Calu3 (cell line): ENCODE measurements at regions not wholly inside any gene's neighbourhood (a gene's known extent, or its start where the extent isn't known, plus 50 kb on each side); places are given as distances from the start of the nearest gene placed in this dataset.

Experiments
- BruUV-seq: library from RNA; stranded (reverse); fragments of 400-500 nt; replicated peaks from 2 replicates; lab custom pipeline; 2021; lab: Mats Ljungman, UMichigan
- CTCF ChIA-PET: fragments of 300-600 bp; sonication (Branson Sonifier 250); formaldehyde crosslinking; loops from one replicate; lab custom pipeline; 2022; ENCODE audit warnings: antibody characterized with exemption; lab: Charles Lee
- DNase-seq: peaks from one replicate; pipeline ENCODE4 v3.0.0; 2022
- H3K27ac Mint-ChIP-seq: one replicate; pipeline ENCODE4 v1.8.0; 2022; ENCODE audit warnings: mixed read lengths; ENCODE audit not compliant: unreplicated experiment
- H3K27me3 Mint-ChIP-seq: one replicate; pipeline ENCODE4 v1.8.0; 2022; ENCODE audit warnings: mixed read lengths; ENCODE audit not compliant: unreplicated experiment
- H3K36me3 Mint-ChIP-seq: one replicate; pipeline ENCODE4 v1.8.0; 2022; ENCODE audit warnings: mild to moderate bottlenecking, moderate library complexity, mixed read lengths; ENCODE audit not compliant: insufficient read depth, unreplicated experiment
- H3K4me1 Mint-ChIP-seq: one replicate; pipeline ENCODE4 v1.8.0; 2022; ENCODE audit warnings: mild to moderate bottlenecking, low read depth, mixed read lengths; ENCODE audit not compliant: unreplicated experiment
- H3K4me3 Mint-ChIP-seq: one replicate; pipeline ENCODE4 v1.8.0; 2022; ENCODE audit warnings: mild to moderate bottlenecking, low read depth, moderate library complexity, mixed read lengths; ENCODE audit not compliant: unreplicated experiment
- H3K9me3 Mint-ChIP-seq: one replicate; pipeline ENCODE4 v1.8.0; 2022; ENCODE audit warnings: low read depth, mixed read lengths; ENCODE audit not compliant: unreplicated experiment
- CTCF ChIP-seq: fragments of 200-600 bp; IDR thresholded peaks from one replicate; pipeline ENCODE4 v1.8.0; 2022; ENCODE audit warnings: antibody characterized with exemption; ENCODE audit not compliant: unreplicated experiment
- intact Hi-C: fragments of 100-400 bp; cut with micrococcal nuclease; formaldehyde crosslinking; loops from one replicate; pipeline ENCODE4 v1.10.0; 2022; ENCODE audit not compliant: unreplicated experiment

- no peaks in the 10 kb centered on the region for H3K27me3 Mint-ChIP-seq
- H3K36me3 Mint-ChIP-seq: no peaks in the 10 kb centered on the region
- no TSS peak for BruUV-seq
- H3K4me3 Mint-ChIP-seq: no peak overlapping the region
- CTCF ChIA-PET: no interaction called here
- TF ChIP-seq CTCF: no peak
- DNase-seq: no peak
- intact Hi-C loops: no loop called here
- no peak overlapping the region for H3K27ac Mint-ChIP-seq
- H3K9me3 Mint-ChIP-seq: no peaks in the 10 kb centered on the region
- H3K4me1 Mint-ChIP-seq: no peaks in the 10 kb centered on the region
Observed at GRCh38 chr13:62631124-62631523, 1215.5 kb upstream of the PCDH20 start.

GRCh38 chr13:62629618-62630017 is 1214.0 kb upstream of the PCDH20 start:
- H3K27me3 Mint-ChIP-seq: no peaks in the 10 kb centered on the region
- H3K4me1 Mint-ChIP-seq: no peaks in the 10 kb centered on the region
- no TSS peak for BruUV-seq
- CTCF ChIA-PET: no interaction called here
- DNase-seq: peak; percentile 3
- no peaks in the 10 kb centered on the region for H3K36me3 Mint-ChIP-seq
- no peak overlapping the region for H3K4me3 Mint-ChIP-seq
- intact Hi-C loops: no loop called here
- H3K9me3 Mint-ChIP-seq: no peaks in the 10 kb centered on the region
- H3K27ac Mint-ChIP-seq: no peak overlapping the region
- no peak for TF ChIP-seq CTCF

GRCh38 chr13:62627226-62627625 is 1211.6 kb upstream of the PCDH20 start:
- no TSS peak for BruUV-seq
- Mint-ChIP-seq H3K27me3 (no peaks in the 10 kb centered on the region), H3K4me1 (no peaks in the 10 kb centered on the region), H3K27ac (no peak overlapping the region), H3K9me3 (no peaks in the 10 kb centered on the region), H3K4me3 (no peak overlapping the region), H3K36me3 (no peaks in the 10 kb centered on the region)
- intact Hi-C loops: no loop called here
- TF ChIP-seq CTCF: no peak
- CTCF ChIA-PET: no interaction called here
- no peak for DNase-seq

GRCh38 chr13:62626771-62627170 is 1211.1 kb upstream of the PCDH20 start:
- Mint-ChIP-seq H3K4me3 (no peak overlapping the region), H3K27ac (no peak overlapping the region), H3K27me3 (no peaks in the 10 kb centered on the region), H3K36me3 (no peaks in the 10 kb centered on the region), H3K4me1 (no peaks in the 10 kb centered on the region), H3K9me3 (no peaks in the 10 kb centered on the region)
- no peak for DNase-seq
- intact Hi-C loops: no loop called here
- no peak for TF ChIP-seq CTCF
- BruUV-seq: no TSS peak
- CTCF ChIA-PET: interaction anchor here (0.7 kb wide), 1 partner anchor 515 kb away, joined by 3 read pairs; no protein-coding TSS in a partner anchor
